ENCODE measurements at regions not wholly inside any gene's neighbourhood (a gene's known extent, or its start where the extent isn't known, plus 50 kb on each side); places are given as distances from the start of the nearest gene placed in this dataset.

GRCh38 chr13:92938486-92939020 lies 288.1 kb upstream of the GPC6 start:
- TF ChIP-seq, protein P1, sequence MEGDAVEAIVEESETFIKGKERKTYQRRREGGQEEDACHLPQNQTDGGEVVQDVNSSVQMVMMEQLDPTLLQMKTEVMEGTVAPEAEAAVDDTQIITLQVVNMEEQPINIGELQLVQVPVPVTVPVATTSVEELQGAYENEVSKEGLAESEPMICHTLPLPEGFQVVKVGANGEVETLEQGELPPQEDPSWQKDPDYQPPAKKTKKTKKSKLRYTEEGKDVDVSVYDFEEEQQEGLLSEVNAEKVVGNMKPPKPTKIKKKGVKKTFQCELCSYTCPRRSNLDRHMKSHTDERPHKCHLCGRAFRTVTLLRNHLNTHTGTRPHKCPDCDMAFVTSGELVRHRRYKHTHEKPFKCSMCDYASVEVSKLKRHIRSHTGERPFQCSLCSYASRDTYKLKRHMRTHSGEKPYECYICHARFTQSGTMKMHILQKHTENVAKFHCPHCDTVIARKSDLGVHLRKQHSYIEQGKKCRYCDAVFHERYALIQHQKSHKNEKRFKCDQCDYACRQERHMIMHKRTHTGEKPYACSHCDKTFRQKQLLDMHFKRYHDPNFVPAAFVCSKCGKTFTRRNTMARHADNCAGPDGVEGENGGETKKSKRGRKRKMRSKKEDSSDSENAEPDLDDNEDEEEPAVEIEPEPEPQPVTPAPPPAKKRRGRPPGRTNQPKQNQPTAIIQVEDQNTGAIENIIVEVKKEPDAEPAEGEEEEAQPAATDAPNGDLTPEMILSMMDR (IDR thresholded peaks at IDR 0.05): no peak

- TF ChIP-seq, protein P1 (IDR thresholded peaks at IDR 0.05): no peak
Measured at GRCh38 chr13:92941167-92941566, 285.4 kb upstream of the GPC6 start.

DNA sequence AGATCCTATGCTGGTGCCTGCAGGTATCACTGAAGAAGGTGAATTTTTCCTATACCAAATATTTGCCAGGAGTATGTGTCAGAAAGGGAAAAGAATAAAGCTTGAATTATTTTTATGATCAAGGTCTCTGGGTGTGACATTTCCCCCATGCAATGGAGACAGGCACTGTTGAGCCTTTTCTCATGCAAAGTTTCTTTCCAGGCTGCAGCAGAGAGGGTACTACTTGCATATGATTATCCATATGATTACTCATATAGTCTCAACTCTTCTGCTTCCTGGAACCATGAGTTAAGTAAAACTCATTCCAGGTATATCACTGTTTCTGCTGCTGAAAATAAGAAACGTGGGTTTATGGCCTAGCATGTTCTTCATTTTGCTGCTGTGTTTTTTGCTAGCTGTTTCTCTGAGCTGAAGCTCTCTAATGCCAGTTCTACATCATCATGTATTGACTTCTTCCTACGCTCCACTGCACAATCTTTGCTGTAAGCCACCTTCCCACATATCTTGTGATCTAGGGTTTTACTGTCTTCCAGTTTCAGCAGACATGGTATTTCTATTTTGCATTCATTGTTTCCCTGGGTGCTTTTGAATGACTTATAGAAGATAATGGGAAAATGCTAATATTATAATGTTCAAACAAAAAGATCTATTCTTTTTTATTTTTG lies 278.7 kb upstream of the GPC6 start:
- TF ChIP-seq, protein P1 (IDR thresholded peaks at IDR 0.05): no peak

GRCh38 chr13:92950771-92951170 lies 275.8 kb upstream of the GPC6 start:
- TF ChIP-seq, protein P1 (IDR thresholded peaks at IDR 0.05): no peak

- TF ChIP-seq, protein P1 (IDR thresholded peaks at IDR 0.05): no peak
Measured at GRCh38 chr13:92951273-92951890, 275.2 kb upstream of the GPC6 start.

GRCh38 chr13:92952161-92952560 lies 274.4 kb upstream of the GPC6 start:
- TF ChIP-seq, protein P1 (IDR thresholded peaks at IDR 0.05): no peak

DNA sequence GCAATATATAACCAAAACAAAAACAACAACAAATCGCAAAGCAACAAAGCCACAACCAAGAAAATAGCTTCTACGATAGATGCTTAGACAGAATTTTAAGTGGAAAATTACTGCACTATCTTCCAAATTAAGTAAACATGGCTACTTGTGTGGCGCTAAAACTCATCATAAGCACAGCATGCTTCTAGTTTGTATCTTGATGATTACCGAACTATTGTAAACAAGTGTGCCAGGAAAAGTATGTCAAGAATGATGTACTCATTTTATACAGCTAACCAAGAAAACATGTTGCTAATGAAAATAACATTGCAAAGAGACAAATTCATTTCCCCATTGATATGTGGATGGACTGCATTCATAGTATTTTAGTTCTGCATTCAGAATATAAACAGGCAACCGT lies 271.9 kb upstream of the GPC6 start:
- TF ChIP-seq, protein P1 (IDR thresholded peaks at IDR 0.05): no peak

All from LNCAP (cell line).